Keratinocyte (primary cell): ENCODE measurements at regions not wholly inside any gene's neighbourhood (a gene's known extent, or its start where the extent isn't known, plus 50 kb on each side); places are given as distances from the start of the nearest gene placed in this dataset.

Source experiments
- DNase-seq: peaks from one replicate; pipeline ENCODE4 v3.0.0-alpha.2; 2011; ENCODE audit warnings: low read depth, missing footprints, low spot score
- FAIRE-seq: peaks from 2 replicates; lab custom pipeline; 2011; peaks lifted over from hg19 to GRCh38; lab: Jason Lieb, UNC
- H2AFZ ChIP-seq: 2 replicates; pipeline ENCODE4 v1.6.0; 2012; ENCODE audit warnings: low read length, control low read depth, inconsistent platforms; ENCODE audit not compliant: control insufficient read depth
- H3K27ac ChIP-seq: 2 replicates; pipeline ENCODE4 v1.5.1; 2011; ENCODE audit warnings: low read length; ENCODE audit not compliant: control insufficient read depth, insufficient read depth
- H3K27me3 ChIP-seq: 3 replicates; pipeline ENCODE4 v1.6.0; 2011; ENCODE audit warnings: low read length; ENCODE audit not compliant: control insufficient read depth, insufficient read depth; ENCODE audit errors: extremely low read depth
- H3K36me3 ChIP-seq, 2 experiments: 2 replicates in 1 of 2; 3 replicates in 1 of 2; pipeline ENCODE4 v1.5.1; 2011; ENCODE audit warnings: low read length in 2 of 2, mild to moderate bottlenecking in 1 of 2; ENCODE audit not compliant: control insufficient read depth in 2 of 2, insufficient read depth in 2 of 2; ENCODE audit errors: extremely low read depth in 1 of 2
- H3K4me1 ChIP-seq: 3 replicates; pipeline ENCODE4 v1.5.1; 2011; ENCODE audit warnings: low read length; ENCODE audit not compliant: control insufficient read depth, insufficient read depth; ENCODE audit errors: extremely low read depth
- H3K4me2 ChIP-seq: 3 replicates; pipeline ENCODE4 v1.6.0; 2011; ENCODE audit warnings: low read depth, low read length; ENCODE audit not compliant: control insufficient read depth, insufficient read depth; ENCODE audit errors: extremely low read depth
- H3K4me3 ChIP-seq, 3 experiments: fragments of 200-600 bp in 1 of 3; sonication (generic) in 1 of 3; 2 replicates in 2 of 3; 3 replicates in 1 of 3; pipeline ENCODE4 v1.5.1; 2011 to 2016; ENCODE audit warnings: low read length in 3 of 3, mild to moderate bottlenecking in 3 of 3, control low read depth in 2 of 3, inconsistent platforms in 1 of 3, low read depth in 1 of 3, mixed read lengths in 1 of 3, mixed run types in 1 of 3, moderate library complexity in 1 of 3; ENCODE audit not compliant: control insufficient read depth in 2 of 3, insufficient read depth in 2 of 3; ENCODE audit errors: extremely low read depth in 1 of 3
- H3K79me2 ChIP-seq: 2 replicates; pipeline ENCODE4 v1.6.0; 2012; ENCODE audit warnings: low read length; ENCODE audit not compliant: control insufficient read depth, insufficient read depth
- H3K9ac ChIP-seq: 3 replicates; pipeline ENCODE4 v1.6.0; 2011; ENCODE audit warnings: low read length; ENCODE audit not compliant: control insufficient read depth, insufficient read depth; ENCODE audit errors: extremely low read depth
- H3K9me1 ChIP-seq: 3 replicates; pipeline ENCODE4 v1.6.0; 2011; ENCODE audit warnings: low read length; ENCODE audit not compliant: control insufficient read depth, insufficient read depth; ENCODE audit errors: extremely low read depth
- H3K9me3 ChIP-seq: 2 replicates; pipeline ENCODE4 v1.5.1; 2012; ENCODE audit warnings: low read depth, low read length; ENCODE audit not compliant: control insufficient read depth
- H4K20me1 ChIP-seq: 3 replicates; pipeline ENCODE4 v1.6.0; 2011; ENCODE audit warnings: low read length; ENCODE audit not compliant: control insufficient read depth, insufficient read depth; ENCODE audit errors: extremely low read depth
- CTCF ChIP-seq, 3 experiments: IDR thresholded peaks in 1 of 3; conservative IDR thresholded peaks in 1 of 3; optimal IDR thresholded peaks in 1 of 3; 2 replicates in 2 of 3; 3 replicates in 1 of 3; pipeline versions ENCODE3 to v1.5.1; 2011; ENCODE audit warnings: low read length in 3 of 3, mild to moderate bottlenecking in 3 of 3, moderate library complexity in 2 of 3, control low read depth in 1 of 3, inconsistent platforms in 1 of 3; ENCODE audit not compliant: insufficient read depth in 2 of 3; ENCODE audit errors: extremely low read depth in 1 of 3
- EZH2 ChIP-seq: IDR thresholded peaks from one replicate; pipeline ENCODE4 v1.6.1; 2012; ENCODE audit warnings: inconsistent platforms, mild to moderate bottlenecking, low read length, moderate library complexity
- dilution Hi-C: fragments of 300-500 bp; cut with MboI; formaldehyde crosslinking; loops from one replicate; pipeline ENCODE4 v1.7.0; 2020; ENCODE audit warnings: low sequenced_read_pairs; ENCODE audit not compliant: extremely low pct_ligation_motif_present

- DNase-seq: no peak
- no peak for FAIRE-seq
- H3K9me1 ChIP-seq: no peaks in the 10 kb centered on the region
- H3K4me2 ChIP-seq: no peak overlapping the region
- H3K79me2 ChIP-seq: no peaks in the 10 kb centered on the region
- no peaks in the 10 kb centered on the region for H3K27me3 ChIP-seq
- no peak overlapping the region for H3K27ac ChIP-seq
- H3K9me3 ChIP-seq: no peaks in the 10 kb centered on the region
- no peak overlapping the region for H3K9ac ChIP-seq
- no peak overlapping the region for H2AFZ ChIP-seq
- H4K20me1 ChIP-seq: no peaks in the 10 kb centered on the region
- no peaks in the 10 kb centered on the region for H3K4me1 ChIP-seq
- no peaks in the 10 kb centered on the region for H3K36me3 ChIP-seq
- no peak overlapping the region for H3K4me3 ChIP-seq
- TF ChIP-seq EZH2: no peak
- TF ChIP-seq CTCF (optimal IDR thresholded peaks at IDR 0.05 in 1 of 3, IDR thresholded peaks at IDR 0.05 in 1 of 3, conservative IDR thresholded peaks at IDR 0.05 in 1 of 3; ENCODE audit: extremely low read depth in 1 of 3, insufficient read depth in 2 of 3, low read length in 3 of 3): no peak
- dilution Hi-C loops: no loop called here
Observed at GRCh38 chr6:114997813-114998292, 655.0 kb upstream of the HS3ST5 start.

- H2AFZ ChIP-seq: no peak overlapping the region
- no peaks in the 10 kb centered on the region for H3K36me3 ChIP-seq
- FAIRE-seq (no peak), DNase-seq (no peak)
- no peak overlapping the region for H3K9ac ChIP-seq
- no peak overlapping the region for H3K27ac ChIP-seq
- H3K9me3 ChIP-seq: no peaks in the 10 kb centered on the region
- no peak overlapping the region for H3K4me3 ChIP-seq
- no peaks in the 10 kb centered on the region for H3K27me3 ChIP-seq
- H3K4me2 ChIP-seq: no peak overlapping the region
- TF ChIP-seq CTCF (optimal IDR thresholded peaks at IDR 0.05 in 1 of 3, IDR thresholded peaks at IDR 0.05 in 1 of 3, conservative IDR thresholded peaks at IDR 0.05 in 1 of 3; ENCODE audit: extremely low read depth in 1 of 3, insufficient read depth in 2 of 3, low read length in 3 of 3): no peak
- TF ChIP-seq EZH2: no peak
- H3K9me1 ChIP-seq: no peaks in the 10 kb centered on the region
- no peaks in the 10 kb centered on the region for H4K20me1 ChIP-seq
- dilution Hi-C loops: no loop called here
- H3K4me1 ChIP-seq: no peaks in the 10 kb centered on the region
- H3K79me2 ChIP-seq: no peaks in the 10 kb centered on the region
Observed at GRCh38 chr6:114995526-114995925, 652.7 kb upstream of the HS3ST5 start.
